Lower lobe of right lung (tissue), 2 donors: ENCODE measurements at regions not wholly inside any gene's neighbourhood (a gene's known extent, or its start where the extent isn't known, plus 50 kb on each side); places are given as distances from the start of the nearest gene placed in this dataset.

Source experiments
- ATAC-seq, 2 donors: fragments of 200-7000 bp; cut with Tn5 transposase; one replicate each; pipeline ENCODE4 v1.9.1; 2020 to 2022; ENCODE audit warnings: mild to moderate bottlenecking in 2 of 2, moderate library complexity in 2 of 2
- DNase-seq: peaks from one replicate; pipeline ENCODE4 v3.0.0-alpha.2; 2020
- H3K27ac ChIP-seq: fragments of 200-600 bp; one replicate; pipeline ENCODE4 v1.8.0; 2022
- H3K27me3 ChIP-seq: fragments of 200-600 bp; one replicate; pipeline ENCODE4 v1.8.0; 2022; ENCODE audit warnings: low read depth
- H3K36me3 ChIP-seq: fragments of 200-600 bp; one replicate; pipeline ENCODE4 v1.8.0; 2022; ENCODE audit warnings: mild to moderate bottlenecking
- H3K4me1 ChIP-seq: fragments of 200-600 bp; one replicate; pipeline ENCODE4 v1.8.0; 2022
- H3K4me3 ChIP-seq: fragments of 200-600 bp; one replicate; pipeline ENCODE4 v1.8.0; 2022; ENCODE audit warnings: mild to moderate bottlenecking
- H3K9me3 ChIP-seq: fragments of 200-600 bp; one replicate; pipeline ENCODE4 v1.8.0; 2022
- intact Hi-C: fragments of 100-400 bp; cut with DNase I; formaldehyde crosslinking; loops from one replicate; pipeline ENCODE4 v1.11.0; 2022
- TF ChIP-seq, protein P1 (sequence below): fragments of 200-600 bp; IDR thresholded peaks from one replicate; pipeline ENCODE4 v1.8.0; 2022; ENCODE audit warnings: antibody characterized with exemption, mild to moderate bottlenecking
- donor health status: DM: no; HTN: yes; CAD: no; lungs with severe emphysema.

DNA sequence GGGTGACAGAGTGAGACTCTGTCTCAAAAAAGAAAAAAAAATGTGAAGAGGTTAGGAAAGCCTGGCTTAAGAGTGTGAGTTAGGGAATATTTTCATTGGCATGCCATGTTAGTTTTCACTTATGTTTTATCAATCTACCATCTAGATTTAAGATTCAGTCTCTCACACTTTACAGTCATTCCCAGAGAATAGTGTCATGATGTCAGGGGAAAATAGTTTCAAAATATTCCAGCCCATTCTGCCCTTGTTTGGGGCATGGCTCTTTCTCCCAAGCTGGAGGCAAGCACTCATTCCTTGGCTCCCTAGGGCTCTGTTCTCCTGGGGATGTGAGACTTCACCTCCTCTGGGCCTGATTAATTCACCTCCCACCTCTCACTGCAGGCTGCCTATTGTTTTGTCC, 331.5 kb downstream of the CXCL12 start:
- Histone ChIP-seq H3K9me3 (no peaks in the 10 kb centered on the region), H3K4me3 (no peak overlapping the region), H3K4me1 (no peaks in the 10 kb centered on the region), H3K27me3 (no peaks in the 10 kb centered on the region), H3K36me3 (no peaks in the 10 kb centered on the region), H3K27ac (no peak overlapping the region)
- ATAC-seq (no peak), DNase-seq (no peak)
- intact Hi-C loops: no loop called here
- TF ChIP-seq, protein P1, sequence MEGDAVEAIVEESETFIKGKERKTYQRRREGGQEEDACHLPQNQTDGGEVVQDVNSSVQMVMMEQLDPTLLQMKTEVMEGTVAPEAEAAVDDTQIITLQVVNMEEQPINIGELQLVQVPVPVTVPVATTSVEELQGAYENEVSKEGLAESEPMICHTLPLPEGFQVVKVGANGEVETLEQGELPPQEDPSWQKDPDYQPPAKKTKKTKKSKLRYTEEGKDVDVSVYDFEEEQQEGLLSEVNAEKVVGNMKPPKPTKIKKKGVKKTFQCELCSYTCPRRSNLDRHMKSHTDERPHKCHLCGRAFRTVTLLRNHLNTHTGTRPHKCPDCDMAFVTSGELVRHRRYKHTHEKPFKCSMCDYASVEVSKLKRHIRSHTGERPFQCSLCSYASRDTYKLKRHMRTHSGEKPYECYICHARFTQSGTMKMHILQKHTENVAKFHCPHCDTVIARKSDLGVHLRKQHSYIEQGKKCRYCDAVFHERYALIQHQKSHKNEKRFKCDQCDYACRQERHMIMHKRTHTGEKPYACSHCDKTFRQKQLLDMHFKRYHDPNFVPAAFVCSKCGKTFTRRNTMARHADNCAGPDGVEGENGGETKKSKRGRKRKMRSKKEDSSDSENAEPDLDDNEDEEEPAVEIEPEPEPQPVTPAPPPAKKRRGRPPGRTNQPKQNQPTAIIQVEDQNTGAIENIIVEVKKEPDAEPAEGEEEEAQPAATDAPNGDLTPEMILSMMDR: no peak

DNA sequence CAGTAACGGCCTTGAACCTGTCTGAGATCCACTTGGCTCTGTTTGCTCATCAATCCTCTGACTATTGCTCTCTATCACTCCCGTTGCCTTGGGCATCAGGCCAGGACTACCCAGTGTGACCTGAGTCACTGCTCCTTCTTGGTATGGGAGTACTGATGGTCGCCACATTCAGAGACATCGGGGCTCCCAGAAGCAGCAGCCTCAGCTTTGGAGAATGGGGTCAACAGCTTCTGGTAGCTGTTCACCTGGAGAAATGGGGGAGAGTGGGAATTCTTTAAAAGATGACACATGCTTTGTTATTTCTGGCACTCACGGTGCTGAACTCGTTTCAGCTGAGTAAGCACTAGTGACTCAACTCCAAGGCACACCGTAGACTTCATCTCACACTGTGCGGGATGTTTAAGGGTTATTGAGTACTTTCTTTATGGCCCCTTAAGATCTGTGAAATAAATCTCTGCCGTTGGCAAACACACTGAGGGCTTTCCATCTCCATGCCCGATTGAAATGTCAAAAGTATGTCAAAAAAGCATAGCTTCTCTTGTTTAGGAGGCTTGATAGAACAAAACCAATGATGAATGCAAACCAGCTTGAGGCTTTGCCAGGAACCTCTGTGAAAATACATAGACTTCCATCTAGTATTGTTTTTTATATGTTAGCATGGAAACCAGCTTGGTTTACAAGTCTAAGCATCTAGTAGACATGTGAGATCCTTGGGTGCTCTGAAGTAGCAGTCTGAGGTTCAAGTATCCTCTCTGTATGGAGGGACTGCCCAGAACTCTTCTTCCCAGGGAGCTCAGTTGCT, 333.1 kb downstream of the CXCL12 start:
- TF ChIP-seq, protein P1: no peak
- no peak for ATAC-seq
- intact Hi-C loops: no loop called here
- Histone ChIP-seq H3K4me3 (no peak overlapping the region), H3K27ac (no peak overlapping the region), H3K27me3 (no peaks in the 10 kb centered on the region), H3K9me3 (no peaks in the 10 kb centered on the region), H3K4me1 (peaks cover 5% of the 10 kb centered on the region), H3K36me3 (no peaks in the 10 kb centered on the region)
- no peak for DNase-seq

DNA sequence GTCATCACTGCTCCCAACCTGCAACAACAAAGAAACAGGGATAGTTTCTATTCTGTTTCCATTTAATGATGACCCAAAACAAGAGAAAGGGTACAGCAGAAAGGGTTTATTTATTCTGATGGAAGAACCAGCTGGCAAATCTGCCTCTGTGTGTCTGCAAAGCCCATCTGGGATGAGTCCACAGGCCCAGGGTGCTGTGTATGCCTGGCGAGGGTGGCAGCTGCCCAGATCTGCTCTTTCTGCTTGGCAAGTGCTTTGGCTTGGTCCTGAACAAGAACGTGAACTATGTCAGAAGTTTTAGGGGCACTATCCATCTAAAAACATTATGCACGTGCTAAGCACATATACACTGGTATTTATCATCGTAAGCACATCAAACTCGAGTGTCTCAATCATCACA, 333.8 kb downstream of the CXCL12 start:
- ATAC-seq (no peak), DNase-seq (no peak)
- Histone ChIP-seq H3K27me3 (no peaks in the 10 kb centered on the region), H3K27ac (no peak overlapping the region), H3K9me3 (no peaks in the 10 kb centered on the region), H3K4me3 (no peak overlapping the region), H3K4me1 (peaks cover 12% of the 10 kb centered on the region), H3K36me3 (no peaks in the 10 kb centered on the region)
- TF ChIP-seq, protein P1: no peak
- intact Hi-C loops: no loop called here

DNA sequence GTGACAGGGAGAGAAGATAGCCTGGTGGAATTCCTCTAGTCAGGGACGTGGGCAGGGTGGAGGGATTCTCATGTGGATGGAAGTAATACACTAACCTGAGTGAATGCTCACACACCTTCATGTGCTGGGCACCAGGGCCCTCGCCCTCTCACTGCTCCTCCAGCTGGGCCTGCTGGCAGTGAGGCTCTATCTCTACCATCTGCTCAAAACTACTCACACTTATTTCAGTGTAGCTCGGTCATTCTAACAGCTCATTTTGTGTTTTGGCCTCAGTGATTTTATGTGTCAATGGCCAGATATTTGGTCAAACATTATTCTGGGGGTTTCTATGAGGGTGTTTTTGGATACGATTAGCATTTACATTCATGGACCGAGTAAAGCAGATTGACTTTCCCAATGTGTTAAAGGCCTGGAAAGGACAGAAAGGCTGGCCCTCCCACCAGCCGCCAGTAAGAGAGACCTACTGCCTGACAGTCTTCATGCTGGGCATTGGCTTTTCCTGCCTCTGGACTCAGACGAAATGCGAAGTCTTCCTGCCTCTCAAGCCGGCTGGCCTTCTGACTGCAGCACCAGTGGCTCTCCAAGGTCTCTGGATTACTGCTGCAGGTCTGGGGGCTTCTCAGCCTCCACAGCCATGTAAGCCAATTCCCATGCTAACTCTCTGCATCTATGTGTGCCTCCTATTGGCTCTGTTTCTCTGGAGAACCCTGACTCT, 335.4 kb downstream of the CXCL12 start:
- no peak overlapping the region for H3K27ac ChIP-seq

DNA sequence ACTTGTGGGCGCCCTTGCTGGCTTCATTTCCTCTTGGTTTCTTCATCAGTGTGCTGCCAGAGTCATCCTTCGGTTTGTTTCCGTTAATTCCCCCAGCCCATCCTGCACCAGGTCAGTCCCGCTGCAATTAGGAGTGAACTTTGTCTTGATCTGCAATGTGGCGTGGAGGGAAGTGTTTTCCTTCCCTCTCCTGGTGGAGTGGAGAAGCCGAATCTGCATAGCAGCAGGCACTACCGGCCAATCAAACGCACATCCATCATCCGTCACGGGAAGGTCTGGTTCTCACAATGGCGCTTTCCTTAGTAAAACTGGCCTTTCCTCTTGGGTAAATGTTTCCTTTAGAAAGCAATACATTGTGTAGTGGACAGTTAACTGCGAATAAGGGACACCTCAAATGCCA, 337.5 kb downstream of the CXCL12 start:
- no peak overlapping the region for H3K4me3 ChIP-seq
- TF ChIP-seq, protein P1: no peak
- H3K27me3 ChIP-seq: no peaks in the 10 kb centered on the region
- ATAC-seq (no peak), DNase-seq (no peak)
- intact Hi-C loops: no loop called here
- peaks cover 17% of the 10 kb centered on the region for H3K4me1 ChIP-seq
- H3K36me3 ChIP-seq: no peaks in the 10 kb centered on the region
- no peak overlapping the region for H3K27ac ChIP-seq
- H3K9me3 ChIP-seq: no peaks in the 10 kb centered on the region

More for the DNA sequence above, 335.4 kb downstream of the CXCL12 start:
- ATAC-seq (no peak), DNase-seq (no peak)
- Histone ChIP-seq H3K9me3 (no peaks in the 10 kb centered on the region), H3K36me3 (no peaks in the 10 kb centered on the region), H3K4me1 (peaks cover 17% of the 10 kb centered on the region), H3K4me3 (no peak overlapping the region), H3K27me3 (no peaks in the 10 kb centered on the region)
- TF ChIP-seq, protein P1: no peak
- intact Hi-C loops: no loop called here
